Duodenal mucosa (tissue), 2 donors: ENCODE measurements at regions not wholly inside any gene's neighbourhood (a gene's known extent, or its start where the extent isn't known, plus 50 kb on each side); places are given as distances from the start of the nearest gene placed in this dataset.

Source experiments
- H3K27ac ChIP-seq: one replicate; pipeline ENCODE4 v1.7.0; 2013; ENCODE audit warnings: low read depth, low read length
- H3K27me3 ChIP-seq, 2 donors: one replicate each; pipeline ENCODE4 v1.7.0; 2013; ENCODE audit warnings: low read length in 2 of 2, control low read depth in 1 of 2; ENCODE audit not compliant: insufficient read depth in 2 of 2, control insufficient read depth in 1 of 2
- H3K36me3 ChIP-seq, 2 donors: one replicate each; pipeline ENCODE4 v1.7.0; 2013; ENCODE audit warnings: low read length in 2 of 2, control low read depth in 1 of 2; ENCODE audit not compliant: insufficient read depth in 2 of 2, control insufficient read depth in 1 of 2
- H3K4me1 ChIP-seq, 2 donors: one replicate each; pipeline ENCODE4 v1.7.0; 2013; ENCODE audit warnings: low read length in 2 of 2, control low read depth in 1 of 2; ENCODE audit not compliant: insufficient read depth in 2 of 2, control insufficient read depth in 1 of 2
- H3K4me3 ChIP-seq, 2 donors: one replicate each; pipeline ENCODE4 v1.7.0; 2013; ENCODE audit warnings: low read length in 2 of 2, low read depth in 1 of 2
- H3K9ac ChIP-seq, 2 donors: one replicate each; pipeline ENCODE4 v1.7.0; 2013; ENCODE audit warnings: low read length in 2 of 2, low read depth in 1 of 2
- H3K9me3 ChIP-seq, 2 donors: one replicate each; pipeline ENCODE4 v1.7.0; 2013; ENCODE audit warnings: low read length in 2 of 2, control low read depth in 1 of 2; ENCODE audit not compliant: control insufficient read depth in 1 of 2

DNA sequence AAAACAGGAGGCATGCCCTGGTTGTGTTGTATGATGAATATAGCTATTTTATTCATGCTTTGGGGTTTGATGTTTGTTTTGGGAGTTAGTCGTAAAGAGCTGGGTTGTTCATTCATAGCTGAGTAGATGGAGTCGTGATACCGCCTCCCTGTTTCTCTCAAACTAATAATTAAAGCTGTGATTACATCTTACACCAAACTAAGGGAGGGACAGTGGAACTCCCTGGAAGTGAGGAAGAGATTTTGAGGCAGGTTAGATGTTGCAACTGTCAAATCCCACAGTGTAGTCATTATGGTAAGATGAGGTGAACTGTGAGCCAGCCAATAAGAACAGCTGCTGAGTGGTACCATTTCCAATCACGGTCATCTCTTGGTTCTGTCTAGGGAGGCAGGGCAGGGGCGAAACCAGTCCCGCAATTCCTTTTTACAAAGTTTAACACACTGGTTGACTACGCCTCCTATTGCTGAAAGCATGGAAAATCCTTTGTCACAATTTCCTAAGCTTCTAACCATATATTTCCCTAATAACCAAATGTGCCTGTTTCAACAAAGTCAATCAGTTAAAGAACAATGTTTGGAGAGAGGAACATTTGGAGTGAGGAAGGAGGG, 207.6 kb upstream of the SERP2 start:
- Histone ChIP-seq H3K4me3 (no peak overlapping the region), H3K27ac (no peak overlapping the region), H3K4me1 (no peaks in the 10 kb centered on the region), H3K9me3 (no peaks in the 10 kb centered on the region), H3K27me3 (no peaks in the 10 kb centered on the region), H3K36me3 (no peaks in the 10 kb centered on the region), H3K9ac (no peak overlapping the region)

DNA sequence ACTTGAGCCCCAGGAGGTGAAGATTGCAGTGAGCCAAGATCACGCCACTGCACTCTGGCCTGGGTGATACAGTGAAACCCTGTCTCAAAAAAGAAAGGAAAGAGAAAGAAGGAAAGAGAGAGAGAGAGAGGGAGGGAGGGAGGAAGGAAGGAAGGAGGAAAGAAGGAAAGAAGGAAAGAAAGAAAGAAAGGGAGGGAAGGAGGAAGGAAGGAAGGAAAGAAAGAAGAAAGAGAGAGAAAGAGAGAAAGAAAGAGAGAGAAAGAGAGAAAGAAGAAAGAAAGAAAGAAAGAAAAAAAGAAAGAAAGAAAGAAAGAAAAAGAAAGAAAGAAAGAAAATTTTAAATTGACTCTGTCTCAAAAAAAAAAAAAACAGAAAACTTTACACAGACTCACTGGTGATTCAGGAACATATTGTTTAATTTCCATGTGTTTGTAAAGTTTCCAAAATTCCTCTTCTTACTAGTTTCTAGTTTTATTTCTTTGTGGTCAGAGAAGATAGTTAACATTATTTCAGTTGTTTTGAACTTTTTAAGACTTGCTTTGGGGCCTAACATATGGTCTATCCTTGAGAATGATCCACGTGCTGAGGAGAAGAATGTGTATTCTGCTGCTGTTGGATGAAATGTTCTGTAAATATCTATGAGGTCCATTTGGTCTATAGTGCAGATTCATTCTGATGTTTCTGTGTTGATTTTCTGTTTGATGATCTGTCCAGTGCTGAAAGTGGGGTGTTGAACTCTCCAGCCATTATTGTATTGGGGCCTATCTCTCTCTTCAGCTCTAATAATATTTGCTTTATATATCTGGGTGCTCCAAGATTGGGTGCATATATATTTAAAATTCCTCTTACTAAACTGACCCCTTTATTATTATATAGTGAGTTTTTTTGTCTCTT, 204.4 kb upstream of the SERP2 start:
- Histone ChIP-seq H3K27me3 (no peaks in the 10 kb centered on the region), H3K4me3 (no peak overlapping the region), H3K27ac (no peak overlapping the region), H3K36me3 (no peaks in the 10 kb centered on the region), H3K9me3 (no peaks in the 10 kb centered on the region), H3K4me1 (no peaks in the 10 kb centered on the region), H3K9ac (no peak overlapping the region)

DNA sequence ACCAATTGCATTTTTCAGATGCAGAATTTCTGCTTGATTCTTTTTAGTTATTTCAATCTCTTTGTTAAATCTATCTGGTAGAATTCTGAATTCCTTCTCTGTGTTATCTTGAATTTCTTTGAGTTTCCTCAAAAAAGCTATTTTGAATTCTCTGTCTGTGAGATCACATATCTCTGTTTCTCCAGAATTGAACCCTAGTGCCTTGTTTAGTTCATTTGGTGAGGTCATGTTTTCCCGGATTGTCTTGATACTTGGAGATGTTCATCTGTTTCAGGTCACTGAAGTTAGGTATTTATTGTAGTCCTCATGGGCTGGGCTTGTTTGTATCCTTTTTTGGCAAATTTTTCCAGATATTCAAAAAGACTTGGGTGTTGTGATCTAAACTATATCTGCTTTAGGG, 202.9 kb upstream of the SERP2 start:
- H3K9ac ChIP-seq, result no peak overlapping the region
- no peaks in the 10 kb centered on the region for H3K9me3 ChIP-seq
- no peak overlapping the region for H3K27ac ChIP-seq
- no peaks in the 10 kb centered on the region for H3K36me3 ChIP-seq
- H3K4me1 ChIP-seq, result peaks cover 0 to 7% of the 10 kb centered on the region in 2 donors
- no peak overlapping the region for H3K4me3 ChIP-seq
- H3K27me3 ChIP-seq, result no peaks in the 10 kb centered on the region

DNA sequence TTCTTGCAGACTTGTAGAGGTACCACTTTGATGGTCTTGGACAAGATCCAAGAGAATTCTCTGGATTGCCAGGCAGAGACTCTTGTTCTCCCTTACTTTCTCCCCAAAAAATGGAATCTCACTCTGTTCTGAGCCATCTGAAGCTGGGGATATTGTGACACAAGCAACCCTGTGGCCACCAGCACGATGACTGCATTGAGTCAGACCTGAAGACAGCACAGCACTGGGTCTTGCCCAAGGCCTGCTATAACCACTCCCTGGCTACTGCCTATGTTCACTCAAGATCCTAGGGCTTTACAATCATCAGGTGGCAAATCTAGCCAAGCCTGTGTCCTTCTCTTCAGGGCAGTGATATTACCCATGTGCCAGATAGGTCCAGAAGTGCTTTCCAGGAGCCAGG, 202.5 kb upstream of the SERP2 start:
- no peak overlapping the region for H3K27ac ChIP-seq
- no peaks in the 10 kb centered on the region for H3K36me3 ChIP-seq
- no peak overlapping the region for H3K4me3 ChIP-seq
- H3K9me3 ChIP-seq, result no peaks in the 10 kb centered on the region
- H3K4me1 ChIP-seq, result peaks cover 0 to 7% of the 10 kb centered on the region in 2 donors
- H3K27me3 ChIP-seq, result no peaks in the 10 kb centered on the region
- no peak overlapping the region for H3K9ac ChIP-seq

DNA sequence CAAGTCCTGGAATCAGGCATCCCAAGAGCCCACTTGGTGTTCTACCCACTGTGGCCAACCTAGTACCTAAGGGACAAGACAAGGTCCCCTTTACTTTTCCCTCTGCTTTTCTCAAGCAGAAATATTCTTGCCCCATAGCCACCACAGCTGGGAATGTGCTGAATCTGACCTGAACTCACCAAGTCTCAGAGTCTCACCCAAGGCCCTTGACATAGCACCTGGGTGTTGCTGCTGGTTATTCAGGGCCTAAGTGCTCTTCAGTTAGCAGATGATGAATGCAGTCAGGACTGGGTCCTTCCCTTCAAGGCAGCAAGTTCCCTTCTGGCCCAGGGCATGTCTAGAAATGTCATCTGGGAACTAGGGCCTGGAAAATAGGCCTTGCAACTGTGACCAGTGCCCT, 201.8 kb upstream of the SERP2 start:
- no peaks in the 10 kb centered on the region for H3K9me3 ChIP-seq
- H3K9ac ChIP-seq, result no peak overlapping the region
- no peak overlapping the region for H3K4me3 ChIP-seq
- no peak overlapping the region for H3K27ac ChIP-seq
- H3K4me1 ChIP-seq, result peaks cover 0 to 7% of the 10 kb centered on the region in 2 donors
- H3K36me3 ChIP-seq, result no peaks in the 10 kb centered on the region
- H3K27me3 ChIP-seq, result no peaks in the 10 kb centered on the region

DNA sequence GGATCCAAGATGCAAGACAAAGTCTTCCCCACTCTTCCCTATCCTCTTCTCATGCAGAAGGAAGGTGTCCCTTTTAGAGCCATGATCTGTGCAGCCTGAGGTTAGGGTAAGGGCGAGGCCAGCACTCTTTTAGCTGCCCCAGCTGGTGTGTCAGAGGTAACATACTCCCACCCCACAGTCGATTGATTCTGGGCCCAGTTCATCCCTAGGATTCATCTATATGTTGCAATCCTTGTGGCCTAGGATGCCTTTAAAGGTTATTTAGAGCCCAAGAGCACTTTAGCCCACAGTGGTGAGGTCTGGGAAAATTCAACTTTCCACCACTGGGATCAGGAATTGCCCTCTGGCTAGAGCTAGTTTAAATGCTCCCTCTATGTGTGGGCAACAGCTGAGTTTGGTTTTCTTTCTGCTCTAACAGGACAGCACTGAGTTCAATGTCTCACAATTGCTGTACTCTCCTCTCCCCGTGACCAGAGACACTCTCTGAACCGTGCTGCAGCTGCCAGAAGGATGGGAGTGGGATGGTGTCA, 201.3 kb upstream of the SERP2 start:
- H3K4me3 ChIP-seq, result no peak overlapping the region
- no peaks in the 10 kb centered on the region for H3K9me3 ChIP-seq
- H3K27me3 ChIP-seq, result no peaks in the 10 kb centered on the region
- peaks cover 0 to 7% of the 10 kb centered on the region in 2 donors for H3K4me1 ChIP-seq
- H3K9ac ChIP-seq, result no peak overlapping the region
- no peak overlapping the region for H3K27ac ChIP-seq
- no peaks in the 10 kb centered on the region for H3K36me3 ChIP-seq

DNA sequence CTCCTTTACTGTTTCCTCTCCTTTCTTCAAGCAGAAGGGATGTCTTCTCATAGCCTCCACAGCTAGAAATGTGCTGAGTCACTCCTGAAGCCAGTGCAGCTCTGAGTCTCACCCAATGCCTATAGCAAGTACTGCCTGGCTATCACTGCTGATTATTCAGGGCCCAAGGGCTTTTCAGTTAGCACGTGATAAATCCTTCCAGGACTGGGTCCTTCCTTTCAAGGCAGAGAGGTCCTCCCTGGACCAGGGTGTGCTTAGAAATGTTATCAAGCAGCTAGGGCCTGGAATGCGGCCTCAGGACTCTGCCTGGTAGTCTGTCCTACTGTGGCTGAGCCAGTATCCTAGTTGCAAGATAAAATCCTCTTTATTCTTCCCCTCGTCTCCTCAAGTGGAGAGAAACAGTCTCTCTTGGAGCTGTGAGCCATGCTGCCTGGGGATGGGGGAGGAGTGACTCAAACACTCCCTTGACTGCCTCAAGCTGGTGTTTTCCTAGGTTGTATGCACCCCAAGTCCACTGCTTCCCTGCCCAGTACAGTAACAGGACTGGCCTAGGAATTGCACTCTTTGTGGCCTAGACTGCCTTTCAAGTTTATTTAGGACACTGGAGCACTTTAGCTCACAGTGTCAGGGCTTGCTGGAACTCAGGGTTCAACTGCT, 198.7 kb upstream of the SERP2 start:
- no peak overlapping the region for H3K9ac ChIP-seq
- H3K36me3 ChIP-seq, result no peaks in the 10 kb centered on the region
- no peaks in the 10 kb centered on the region for H3K9me3 ChIP-seq
- peaks cover 0 to 7% of the 10 kb centered on the region in 2 donors for H3K4me1 ChIP-seq
- H3K4me3 ChIP-seq, result no peak overlapping the region
- H3K27ac ChIP-seq, result no peak overlapping the region
- no peaks in the 10 kb centered on the region for H3K27me3 ChIP-seq

DNA sequence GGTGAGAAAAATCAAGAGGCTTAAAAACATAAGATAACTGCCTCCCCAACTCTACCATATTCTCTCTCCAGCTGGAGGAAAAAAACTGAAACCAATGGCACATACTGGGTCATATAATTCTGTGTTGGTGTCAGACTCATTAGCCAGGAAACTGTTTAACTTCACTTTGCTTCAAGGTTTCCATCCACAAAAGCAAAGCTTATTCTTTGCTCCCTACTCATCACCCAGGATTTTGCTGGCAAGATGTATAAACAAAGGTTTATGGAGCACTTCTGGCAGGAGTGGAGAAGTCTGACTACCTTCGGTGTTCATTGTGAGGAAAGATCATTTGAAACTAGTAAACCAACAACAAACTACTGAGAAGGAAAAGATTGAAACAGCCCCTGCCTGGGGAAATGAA, 197.5 kb upstream of the SERP2 start:
- H3K4me3 ChIP-seq, result no peak overlapping the region
- no peaks in the 10 kb centered on the region for H3K9me3 ChIP-seq
- no peaks in the 10 kb centered on the region for H3K36me3 ChIP-seq
- no peak overlapping the region for H3K27ac ChIP-seq
- H3K4me1 ChIP-seq, result peaks cover 0 to 7% of the 10 kb centered on the region in 2 donors
- no peaks in the 10 kb centered on the region for H3K27me3 ChIP-seq
- H3K9ac ChIP-seq, result no peak overlapping the region

DNA sequence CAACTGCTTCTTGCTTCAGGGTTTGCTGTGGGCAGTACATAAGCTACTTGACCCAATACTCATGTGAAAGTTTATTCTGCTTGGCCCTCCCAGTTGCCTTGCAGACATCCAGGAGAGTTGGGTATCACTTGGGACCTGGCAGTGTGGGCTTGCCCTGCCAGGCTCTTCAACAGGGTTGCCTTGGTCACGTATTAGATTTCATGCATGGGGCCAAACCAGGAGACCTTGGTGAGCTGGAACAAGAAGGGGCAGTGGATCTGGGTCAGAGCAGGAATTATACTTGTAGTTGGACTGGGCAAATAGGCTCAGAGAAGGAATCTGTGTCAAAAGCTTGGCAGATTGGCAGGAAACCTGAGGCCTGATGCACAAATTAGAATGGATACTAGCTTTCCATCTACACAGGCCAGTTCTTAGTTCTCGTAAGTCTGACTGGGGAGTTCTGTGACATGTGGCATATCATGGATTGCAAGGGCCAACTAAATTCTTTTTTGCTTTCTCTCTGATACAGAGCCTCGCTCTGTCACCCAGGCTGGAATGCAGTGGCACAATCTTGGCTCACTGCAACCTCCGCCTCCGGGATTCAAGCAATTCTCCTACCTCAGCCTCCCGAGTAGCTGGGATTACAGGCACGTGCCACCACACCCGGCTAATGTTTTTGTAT, 192.6 kb upstream of the SERP2 start:
- Histone ChIP-seq H3K36me3 (no peaks in the 10 kb centered on the region), H3K4me3 (no peak overlapping the region), H3K4me1 (no peaks in the 10 kb centered on the region), H3K27ac (no peak overlapping the region), H3K27me3 (no peaks in the 10 kb centered on the region), H3K9me3 (no peaks in the 10 kb centered on the region), H3K9ac (no peak overlapping the region)
